ENCODE measurements at regions not wholly inside any gene's neighbourhood (a gene's known extent, or its start where the extent isn't known, plus 50 kb on each side); places are given as distances from the start of the nearest gene placed in this dataset.
"Not testable (repeated sequence)": the region's sequence is repeated elsewhere in the genome, so short reads cannot be mapped to it uniquely, and the experiment has no call there.

GRCh38 chr5:4571248-4571948 lies 568.7 kb upstream of the ADAMTS16 start:
- no peak for DNase-seq

GRCh38 chr5:4572311-4573100 lies 567.6 kb upstream of the ADAMTS16 start:
- no peak for DNase-seq

DNA sequence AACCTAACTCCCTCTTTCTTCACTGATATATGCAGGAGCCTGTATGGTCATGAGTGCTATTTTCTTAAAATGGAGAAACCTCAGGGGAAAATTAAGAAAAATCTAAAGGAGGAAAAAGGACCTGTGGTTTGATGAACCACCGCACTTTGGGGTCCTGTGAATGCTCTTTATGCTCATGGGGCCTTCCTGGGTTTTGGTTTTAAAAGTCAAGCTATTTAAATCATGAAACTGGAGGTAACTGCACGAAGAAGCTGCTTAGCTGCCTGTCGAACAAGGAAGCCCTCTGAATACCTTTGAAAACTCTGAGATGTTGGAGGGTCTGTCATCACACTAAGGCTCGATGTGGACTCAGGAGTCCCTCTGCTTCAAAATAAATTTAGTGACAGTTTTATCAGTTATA lies 564.5 kb upstream of the ADAMTS16 start:
- DNase-seq, result no peak

DNA sequence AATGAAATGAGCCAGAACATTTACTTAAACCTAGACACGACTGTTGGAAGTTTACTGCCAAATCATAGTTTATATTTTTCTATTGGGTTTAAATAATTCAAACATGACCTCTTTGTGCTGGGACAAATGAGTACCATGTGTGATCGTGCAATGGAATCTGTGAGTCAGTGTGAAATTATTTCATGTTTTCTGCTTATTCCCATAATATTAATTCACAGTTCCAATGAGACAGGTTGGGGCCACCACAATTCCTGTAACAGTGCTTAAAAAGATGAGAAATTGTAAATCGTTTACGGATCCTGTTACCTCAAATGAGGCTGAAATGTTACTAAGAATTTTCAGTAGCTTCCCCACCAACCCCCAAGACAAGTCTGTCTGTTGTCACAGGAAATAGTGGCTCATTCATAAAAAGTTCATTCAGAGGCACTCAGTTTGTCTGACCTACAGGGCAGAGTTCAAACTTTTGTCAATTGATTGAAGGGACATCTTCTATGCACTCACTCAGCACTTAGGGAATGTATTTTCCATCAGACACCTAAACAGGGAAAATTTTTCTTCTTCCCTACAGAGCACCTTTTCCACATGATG lies 563.9 kb upstream of the ADAMTS16 start:
- DNase-seq, result no peak

- DNase-seq, result no peak
These were observed 563.2 kb upstream of the ADAMTS16 start for GRCh38 chr5:4576908-4577307.

- DNase-seq, result no peak
These were observed 560.5 kb upstream of the ADAMTS16 start for GRCh38 chr5:4579679-4580078.

- no peak for DNase-seq
These were observed 559.4 kb upstream of the ADAMTS16 start for GRCh38 chr5:4580772-4581171.

DNA sequence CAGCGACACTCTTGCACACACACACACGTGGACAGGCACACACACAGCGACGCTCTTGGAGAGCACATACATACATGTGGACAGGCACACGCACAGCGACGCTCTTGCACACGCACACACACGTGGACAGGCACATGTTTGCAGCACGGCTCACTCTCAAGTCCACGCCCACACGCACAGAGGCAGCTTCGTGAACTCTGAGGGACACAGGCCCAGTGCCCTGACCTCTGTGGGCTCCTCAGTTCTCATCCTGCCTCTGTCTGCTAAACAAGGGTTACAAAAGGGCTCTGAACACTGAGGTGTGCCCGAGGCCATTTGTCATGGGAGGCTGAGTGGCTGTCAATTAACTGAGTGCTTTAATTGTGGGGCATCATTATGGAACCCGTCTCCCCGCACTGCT lies 558.8 kb upstream of the ADAMTS16 start:
- DNase-seq, result no peak

GRCh38 chr5:4584982-4585381 lies 555.1 kb upstream of the ADAMTS16 start:
- DNase-seq, result no peak

DNA sequence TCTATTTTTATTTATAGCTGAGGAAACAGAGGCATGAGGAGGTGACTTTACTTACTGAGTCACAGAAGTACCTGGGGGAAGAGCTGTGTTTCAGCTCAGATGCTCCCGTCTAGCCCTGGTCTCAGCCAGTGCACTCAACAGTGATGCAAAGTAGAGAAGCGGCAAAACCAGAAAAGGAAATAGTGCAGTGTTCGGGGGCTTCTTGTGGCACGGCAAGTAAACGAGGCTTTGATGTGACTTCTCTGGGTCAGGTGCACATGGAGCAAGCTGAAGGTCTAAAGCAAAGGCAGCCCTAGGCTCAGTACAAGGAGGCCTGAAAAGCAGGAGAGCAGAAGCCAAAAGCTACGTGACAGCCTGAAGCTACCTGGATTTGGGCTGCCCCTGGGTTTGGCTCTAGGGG lies 526.7 kb upstream of the ADAMTS16 start:
- no peak for DNase-seq

- DNase-seq, result no peak
These were observed 526.0 kb upstream of the ADAMTS16 start for GRCh38 chr5:4614088-4614487.

DNA sequence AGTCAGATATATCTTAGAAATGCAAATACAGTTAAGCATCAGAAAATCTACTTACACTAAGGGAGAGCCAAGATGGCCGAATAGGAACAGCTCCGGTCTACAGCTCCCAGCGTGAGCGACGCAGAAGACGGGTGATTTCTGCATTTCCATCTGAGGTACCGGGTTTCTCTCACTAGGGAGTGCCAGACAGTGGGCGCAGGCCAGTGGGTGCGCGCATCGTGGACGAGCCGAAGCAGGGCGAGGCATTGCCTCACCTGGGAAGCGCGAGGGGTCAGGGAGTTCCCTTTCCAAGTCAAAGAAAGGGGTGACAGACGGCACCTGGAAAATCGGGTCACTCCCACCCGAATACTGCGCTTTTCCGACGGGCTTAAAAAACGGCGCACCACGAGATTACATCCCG lies 524.8 kb upstream of the ADAMTS16 start:
- DNase-seq, result not testable (repeated sequence)

DNA sequence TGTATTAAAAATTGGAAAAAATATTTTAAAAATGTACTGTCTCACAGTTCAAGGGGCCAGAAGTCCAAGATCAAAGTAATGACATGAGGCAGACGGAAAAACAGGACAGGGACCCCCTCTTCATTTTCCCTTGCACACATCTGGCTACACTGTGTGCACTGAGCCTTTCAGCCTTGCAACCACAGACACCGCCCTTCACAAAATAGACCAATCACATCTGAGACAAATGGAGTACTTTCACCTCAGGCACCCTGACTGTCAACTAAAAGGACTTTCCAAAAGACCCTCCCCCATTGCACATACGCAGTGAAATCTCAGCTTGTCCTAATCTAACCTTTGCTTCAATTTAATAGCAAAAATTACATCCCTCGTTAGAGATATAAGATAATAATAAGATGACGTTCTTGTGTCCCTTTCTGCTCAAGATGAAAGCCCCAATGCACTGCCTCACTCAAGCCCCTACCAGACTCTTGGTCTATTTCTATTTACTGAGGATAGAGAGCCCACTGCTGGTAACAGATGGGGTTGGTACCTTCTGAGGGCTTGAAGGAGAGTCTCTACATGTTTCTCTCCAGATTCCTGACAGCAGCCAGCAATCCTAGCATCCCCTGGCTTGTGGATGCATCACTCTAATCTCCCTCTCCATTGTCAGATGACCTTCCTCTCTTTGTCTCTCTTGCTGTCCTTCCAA lies 514.8 kb upstream of the ADAMTS16 start:
- no peak for DNase-seq

DNA sequence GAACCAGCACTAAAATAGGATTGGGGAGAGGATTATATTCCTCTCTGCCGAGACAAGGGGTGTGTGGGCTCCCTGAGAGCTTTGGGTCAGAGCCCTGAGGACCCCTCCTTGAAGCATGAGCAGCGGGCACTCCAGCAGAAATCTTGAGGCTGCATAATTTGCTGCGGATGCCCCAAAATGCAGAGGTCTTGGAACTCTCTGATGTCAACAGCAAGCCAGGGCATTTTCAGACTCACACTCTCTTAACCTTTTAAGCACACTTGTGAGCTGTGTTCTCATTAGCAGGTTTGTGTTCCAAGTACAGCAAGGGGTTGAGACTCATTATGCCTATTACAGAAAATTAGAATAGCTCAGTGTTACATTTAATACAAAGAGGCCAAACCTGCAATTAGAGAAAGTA lies 513.0 kb upstream of the ADAMTS16 start:
- DNase-seq, result no peak

- no peak for DNase-seq
These were observed 512.2 kb upstream of the ADAMTS16 start for GRCh38 chr5:4627929-4628328.

- DNase-seq, result no peak
These were observed 511.3 kb upstream of the ADAMTS16 start for GRCh38 chr5:4628645-4629385.

GRCh38 chr5:4630031-4630430 lies 510.1 kb upstream of the ADAMTS16 start:
- no peak for DNase-seq

- no peak for DNase-seq
These were observed 505.8 kb upstream of the ADAMTS16 start for GRCh38 chr5:4634342-4634741.

- no peak for DNase-seq
These were observed 503.8 kb upstream of the ADAMTS16 start for GRCh38 chr5:4636378-4636777.

- DNase-seq, result peak; percentile 27
These were observed 500.2 kb upstream of the ADAMTS16 start for GRCh38 chr5:4639946-4640345.

DNA sequence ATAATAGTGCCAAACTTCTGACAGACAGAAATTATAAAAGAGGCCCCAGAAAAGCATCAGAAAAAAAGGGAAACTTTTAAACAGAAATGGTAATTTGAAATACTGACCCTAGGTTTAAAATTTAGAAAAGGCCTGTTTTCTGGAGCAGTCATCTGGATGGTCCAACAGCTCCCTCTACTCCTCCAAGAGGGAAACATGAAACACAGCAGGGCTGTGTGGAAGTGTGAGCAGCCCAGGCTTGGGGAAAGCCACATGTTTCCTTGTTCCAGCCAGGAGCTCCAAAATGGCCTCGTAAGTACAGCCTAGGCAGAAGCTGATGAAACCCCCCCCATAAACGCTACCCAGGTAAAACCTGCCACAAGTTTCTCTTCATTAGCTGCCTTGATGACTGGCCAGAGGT lies 499.3 kb upstream of the ADAMTS16 start:
- DNase-seq, result no peak

GRCh38 chr5:4642525-4642924 lies 497.6 kb upstream of the ADAMTS16 start:
- no peak for DNase-seq

Data from left kidney (tissue), 1 donor.